ENCODE measurements at regions not wholly inside any gene's neighbourhood (a gene's known extent, or its start where the extent isn't known, plus 50 kb on each side); places are given as distances from the start of the nearest gene placed in this dataset.

GRCh38 chr10:124333931-124334330 lies 84.8 kb downstream of the OAT start:
- TF ChIP-seq, protein P1, sequence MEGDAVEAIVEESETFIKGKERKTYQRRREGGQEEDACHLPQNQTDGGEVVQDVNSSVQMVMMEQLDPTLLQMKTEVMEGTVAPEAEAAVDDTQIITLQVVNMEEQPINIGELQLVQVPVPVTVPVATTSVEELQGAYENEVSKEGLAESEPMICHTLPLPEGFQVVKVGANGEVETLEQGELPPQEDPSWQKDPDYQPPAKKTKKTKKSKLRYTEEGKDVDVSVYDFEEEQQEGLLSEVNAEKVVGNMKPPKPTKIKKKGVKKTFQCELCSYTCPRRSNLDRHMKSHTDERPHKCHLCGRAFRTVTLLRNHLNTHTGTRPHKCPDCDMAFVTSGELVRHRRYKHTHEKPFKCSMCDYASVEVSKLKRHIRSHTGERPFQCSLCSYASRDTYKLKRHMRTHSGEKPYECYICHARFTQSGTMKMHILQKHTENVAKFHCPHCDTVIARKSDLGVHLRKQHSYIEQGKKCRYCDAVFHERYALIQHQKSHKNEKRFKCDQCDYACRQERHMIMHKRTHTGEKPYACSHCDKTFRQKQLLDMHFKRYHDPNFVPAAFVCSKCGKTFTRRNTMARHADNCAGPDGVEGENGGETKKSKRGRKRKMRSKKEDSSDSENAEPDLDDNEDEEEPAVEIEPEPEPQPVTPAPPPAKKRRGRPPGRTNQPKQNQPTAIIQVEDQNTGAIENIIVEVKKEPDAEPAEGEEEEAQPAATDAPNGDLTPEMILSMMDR (IDR thresholded peaks at IDR 0.05; ENCODE audit: extremely low read depth, insufficient read depth, missing control alignments) = no peak
- in situ Hi-C loops (cut with MboI; ENCODE audit: low pct_unique_long_range_greater_than_20kb, low sequenced_read_pairs, unreplicated experiment) = no loop called here
- no peak for DNase-seq (ENCODE audit: low spot score)

- in situ Hi-C loops (cut with MboI; ENCODE audit: low pct_unique_long_range_greater_than_20kb, low sequenced_read_pairs, unreplicated experiment) = no loop called here
- no peak for DNase-seq (ENCODE audit: low spot score)
- TF ChIP-seq, protein P1 (IDR thresholded peaks at IDR 0.05; ENCODE audit: extremely low read depth, insufficient read depth, missing control alignments) = no peak
Measured at GRCh38 chr10:124332426-124332825, 86.3 kb downstream of the OAT start.

DNA sequence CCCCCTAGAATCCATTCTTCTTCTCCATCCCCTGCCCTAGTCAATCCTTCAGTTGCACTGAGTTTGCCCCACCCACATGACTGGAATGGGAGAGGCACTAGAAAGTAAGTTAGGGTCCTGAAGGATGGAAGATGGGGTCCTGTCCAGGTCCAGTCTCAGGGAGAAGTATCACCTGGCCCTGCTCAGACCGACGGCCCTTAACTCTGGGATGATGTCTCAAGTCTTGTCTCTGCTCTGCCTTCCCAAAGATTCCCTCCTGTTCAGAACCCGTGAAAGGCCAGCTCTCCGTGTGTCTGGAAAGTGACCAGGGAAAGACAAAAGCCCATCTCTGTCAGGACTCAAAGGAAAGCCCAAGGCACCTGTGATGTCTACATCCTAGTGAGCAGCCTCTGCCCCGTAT lies 88.8 kb downstream of the OAT start:
- in situ Hi-C loops (cut with MboI; ENCODE audit: low pct_unique_long_range_greater_than_20kb, low sequenced_read_pairs, unreplicated experiment) = no loop called here
- TF ChIP-seq, protein P1 (IDR thresholded peaks at IDR 0.05; ENCODE audit: extremely low read depth, insufficient read depth, missing control alignments) = no peak
- DNase-seq (ENCODE audit: low spot score) = no peak

- no peak for DNase-seq (ENCODE audit: low spot score)
Measured at GRCh38 chr10:124329362-124329761, 89.4 kb downstream of the OAT start.

GRCh38 chr10:124328477-124329220 lies 90.1 kb downstream of the OAT start:
- in situ Hi-C loops (cut with MboI; ENCODE audit: low pct_unique_long_range_greater_than_20kb, low sequenced_read_pairs, unreplicated experiment) = no loop called here

More at GRCh38 chr10:124329362-124329761, 89.4 kb downstream of the OAT start:
- in situ Hi-C loops (cut with MboI; ENCODE audit: low pct_unique_long_range_greater_than_20kb, low sequenced_read_pairs, unreplicated experiment) = no loop called here
- TF ChIP-seq, protein P1 (IDR thresholded peaks at IDR 0.05; ENCODE audit: extremely low read depth, insufficient read depth, missing control alignments) = no peak

DNA sequence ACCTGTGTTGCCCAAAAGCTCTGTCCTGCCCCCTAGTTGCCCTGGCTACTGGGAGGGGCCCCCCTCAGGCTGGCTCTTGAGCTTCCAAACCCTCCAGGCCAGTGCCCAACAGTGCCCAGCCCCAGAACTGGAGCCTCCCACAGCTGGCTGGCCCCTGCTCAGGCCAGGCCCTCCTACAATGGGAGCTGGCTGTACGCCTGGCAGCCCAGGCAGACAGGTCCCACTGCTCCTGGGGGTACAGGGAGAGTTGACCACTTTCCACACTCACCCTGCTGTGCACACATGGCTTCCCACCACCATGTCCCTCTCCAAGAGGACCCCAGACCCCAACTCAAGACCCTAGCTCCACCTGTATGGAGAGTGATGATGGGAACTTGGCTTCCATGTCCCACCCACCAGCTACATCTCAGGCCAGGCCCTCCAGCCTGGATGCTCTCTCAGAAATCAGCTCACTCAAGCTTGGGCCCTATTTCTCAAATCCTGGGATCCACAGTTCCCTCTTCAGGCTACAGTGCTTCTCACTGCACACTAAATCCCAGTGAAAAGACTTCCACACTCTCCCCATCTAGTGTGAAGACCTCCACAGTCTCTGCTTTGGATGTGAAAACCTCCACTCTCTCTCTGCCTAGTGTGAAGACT lies 92.6 kb downstream of the OAT start:
- DNase-seq (ENCODE audit: low spot score) = no peak
- TF ChIP-seq, protein P1 (IDR thresholded peaks at IDR 0.05; ENCODE audit: extremely low read depth, insufficient read depth, missing control alignments) = no peak
- in situ Hi-C loops (cut with MboI; ENCODE audit: low pct_unique_long_range_greater_than_20kb, low sequenced_read_pairs, unreplicated experiment) = no loop called here

More at GRCh38 chr10:124328477-124329220, 90.1 kb downstream of the OAT start:
- no peak for DNase-seq (ENCODE audit: low spot score)
- TF ChIP-seq, protein P1 (IDR thresholded peaks at IDR 0.05; ENCODE audit: extremely low read depth, insufficient read depth, missing control alignments) = no peak
